ENCODE measurements at regions not wholly inside any gene's neighbourhood (a gene's known extent, or its start where the extent isn't known, plus 50 kb on each side); places are given as distances from the start of the nearest gene placed in this dataset.
A peak's percentile ranks its signal among the peaks of the same experiment; 100 is the strongest.

GRCh38 chr12:131494741-131495524, 216.0 kb upstream of the SFSWAP start:
- no peak overlapping the region for H3K4ac ChIP-seq (ENCODE audit: low read depth, low read length)
- H3K27me3 ChIP-seq (ENCODE audit: insufficient read depth, low read length, poor library complexity): no peaks in the 10 kb centered on the region
- no peak overlapping the region for H3K27ac ChIP-seq (ENCODE audit: low read depth, low read length)
- no peak overlapping the region for H3K23ac ChIP-seq (ENCODE audit: low read length)
- H3K36me3 ChIP-seq (ENCODE audit: control insufficient read depth, insufficient read depth, low read length): no peaks in the 10 kb centered on the region
- H2BK15ac ChIP-seq (replicated peaks; ENCODE audit: low read depth): no peak overlapping the region
- peak overlapping the region; percentile 22 for H3K56ac ChIP-seq (ENCODE audit: low read length)
- no peak overlapping the region for H4K8ac ChIP-seq (ENCODE audit: low read depth, low read length)
- no peaks in the 10 kb centered on the region for H3K79me1 ChIP-seq (ENCODE audit: low read length)
- H2BK120ac ChIP-seq (ENCODE audit: low read depth, low read length): no peak overlapping the region
- H3K18ac ChIP-seq (ENCODE audit: low read length): no peak overlapping the region
- H3K79me2 ChIP-seq (ENCODE audit: control insufficient read depth, insufficient read depth, low read length): no peaks in the 10 kb centered on the region
- no peak overlapping the region for H3K4me2 ChIP-seq (ENCODE audit: low read length)
- no peak overlapping the region for H2BK5ac ChIP-seq (ENCODE audit: low read length)
- no peak overlapping the region for H3K9ac ChIP-seq (ENCODE audit: low read length)
- H4K5ac ChIP-seq (ENCODE audit: low read length): no peak overlapping the region
- H3K4me1 ChIP-seq (ENCODE audit: control insufficient read depth, low read depth, low read length): no peaks in the 10 kb centered on the region
- DNase-seq: no peak
- H2AK5ac ChIP-seq (ENCODE audit: low read length): no peak overlapping the region
- no peak overlapping the region for H3K4me3 ChIP-seq (ENCODE audit: low read length)
- WGBS (ENCODE audit: extremely low coverage, insufficient coverage, low lambda C conversion rate): no CpG with 5 or more reads among the region's 9 CpGs

- Histone ChIP-seq H2BK120ac (ENCODE audit: low read depth, low read length) (no peak overlapping the region), H3K9ac (ENCODE audit: low read length) (no peak overlapping the region), H4K8ac (ENCODE audit: low read depth, low read length) (no peak overlapping the region), H3K4me1 (ENCODE audit: control insufficient read depth, low read depth, low read length) (no peaks in the 10 kb centered on the region), H3K27ac (ENCODE audit: low read depth, low read length) (no peak overlapping the region), H3K23ac (ENCODE audit: low read length) (no peak overlapping the region), H3K18ac (ENCODE audit: low read length) (no peak overlapping the region), H4K5ac (ENCODE audit: low read length) (no peak overlapping the region), H3K36me3 (ENCODE audit: control insufficient read depth, insufficient read depth, low read length) (no peaks in the 10 kb centered on the region), H3K79me2 (ENCODE audit: control insufficient read depth, insufficient read depth, low read length) (no peaks in the 10 kb centered on the region), H3K79me1 (ENCODE audit: low read length) (no peaks in the 10 kb centered on the region), H3K4me2 (ENCODE audit: low read length) (no peak overlapping the region), H3K4ac (ENCODE audit: low read depth, low read length) (no peak overlapping the region), H3K4me3 (ENCODE audit: low read length) (no peak overlapping the region), H3K56ac (ENCODE audit: low read length) (no peak overlapping the region), H2BK5ac (ENCODE audit: low read length) (no peak overlapping the region), H3K27me3 (ENCODE audit: insufficient read depth, low read length, poor library complexity) (no peaks in the 10 kb centered on the region), H2BK15ac (replicated peaks; ENCODE audit: low read depth) (no peak overlapping the region), H2AK5ac (ENCODE audit: low read length) (no peak overlapping the region)
- no CpG with 5 or more reads among the region's 2 CpGs for WGBS (ENCODE audit: extremely low coverage, insufficient coverage, low lambda C conversion rate)
- no peak for DNase-seq
Observed at GRCh38 chr12:131497966-131498365, 212.9 kb upstream of the SFSWAP start.

GRCh38 chr12:131499160-131499863, 211.6 kb upstream of the SFSWAP start:
- no peaks in the 10 kb centered on the region for H3K79me2 ChIP-seq (ENCODE audit: control insufficient read depth, insufficient read depth, low read length)
- H4K8ac ChIP-seq (ENCODE audit: low read depth, low read length): no peak overlapping the region
- DNase-seq: no peak
- no peaks in the 10 kb centered on the region for H3K79me1 ChIP-seq (ENCODE audit: low read length)
- H3K23ac ChIP-seq (ENCODE audit: low read length): no peak overlapping the region
- no peak overlapping the region for H3K4ac ChIP-seq (ENCODE audit: low read depth, low read length)
- no peak overlapping the region for H3K27ac ChIP-seq (ENCODE audit: low read depth, low read length)
- H2BK120ac ChIP-seq (ENCODE audit: low read depth, low read length): no peak overlapping the region
- no peak overlapping the region for H3K56ac ChIP-seq (ENCODE audit: low read length)
- no peak overlapping the region for H2BK5ac ChIP-seq (ENCODE audit: low read length)
- no CpG with 5 or more reads among the region's 1 CpG for WGBS (ENCODE audit: extremely low coverage, insufficient coverage, low lambda C conversion rate)
- no peaks in the 10 kb centered on the region for H3K27me3 ChIP-seq (ENCODE audit: insufficient read depth, low read length, poor library complexity)
- no peak overlapping the region for H2AK5ac ChIP-seq (ENCODE audit: low read length)
- no peak overlapping the region for H4K5ac ChIP-seq (ENCODE audit: low read length)
- H3K9ac ChIP-seq (ENCODE audit: low read length): no peak overlapping the region
- H3K4me1 ChIP-seq (ENCODE audit: control insufficient read depth, low read depth, low read length): no peaks in the 10 kb centered on the region
- H2BK15ac ChIP-seq (replicated peaks; ENCODE audit: low read depth): no peak overlapping the region
- no peak overlapping the region for H3K4me2 ChIP-seq (ENCODE audit: low read length)
- no peak overlapping the region for H3K4me3 ChIP-seq (ENCODE audit: low read length)
- H3K18ac ChIP-seq (ENCODE audit: low read length): no peak overlapping the region
- H3K36me3 ChIP-seq (ENCODE audit: control insufficient read depth, insufficient read depth, low read length): no peaks in the 10 kb centered on the region

- Histone ChIP-seq H2AK5ac (ENCODE audit: low read length) (no peak overlapping the region), H4K5ac (ENCODE audit: low read length) (no peak overlapping the region), H3K79me2 (ENCODE audit: control insufficient read depth, insufficient read depth, low read length) (no peaks in the 10 kb centered on the region), H3K4me3 (ENCODE audit: low read length) (no peak overlapping the region), H3K23ac (ENCODE audit: low read length) (no peak overlapping the region), H3K4me1 (ENCODE audit: control insufficient read depth, low read depth, low read length) (no peaks in the 10 kb centered on the region), H2BK5ac (ENCODE audit: low read length) (no peak overlapping the region), H3K4me2 (ENCODE audit: low read length) (no peak overlapping the region), H2BK15ac (replicated peaks; ENCODE audit: low read depth) (no peak overlapping the region), H3K27me3 (ENCODE audit: insufficient read depth, low read length, poor library complexity) (no peaks in the 10 kb centered on the region), H3K4ac (ENCODE audit: low read depth, low read length) (no peak overlapping the region), H3K36me3 (ENCODE audit: control insufficient read depth, insufficient read depth, low read length) (no peaks in the 10 kb centered on the region), H3K18ac (ENCODE audit: low read length) (no peak overlapping the region), H3K9ac (ENCODE audit: low read length) (no peak overlapping the region), H3K27ac (ENCODE audit: low read depth, low read length) (no peak overlapping the region), H4K8ac (ENCODE audit: low read depth, low read length) (no peak overlapping the region), H3K79me1 (ENCODE audit: low read length) (no peaks in the 10 kb centered on the region), H3K56ac (ENCODE audit: low read length) (no peak overlapping the region), H2BK120ac (ENCODE audit: low read depth, low read length) (no peak overlapping the region)
- no peak for DNase-seq
- WGBS (ENCODE audit: extremely low coverage, insufficient coverage, low lambda C conversion rate): no CpG with 5 or more reads among the region's 1 CpG
Observed at GRCh38 chr12:131499864-131500190, 211.1 kb upstream of the SFSWAP start.

GRCh38 chr12:131500564-131500963, 210.3 kb upstream of the SFSWAP start:
- Histone ChIP-seq H3K79me1 (ENCODE audit: low read length) (no peaks in the 10 kb centered on the region), H3K79me2 (ENCODE audit: control insufficient read depth, insufficient read depth, low read length) (no peaks in the 10 kb centered on the region), H3K56ac (ENCODE audit: low read length) (no peak overlapping the region), H4K5ac (ENCODE audit: low read length) (no peak overlapping the region), H2BK15ac (replicated peaks; ENCODE audit: low read depth) (no peak overlapping the region), H3K4ac (ENCODE audit: low read depth, low read length) (no peak overlapping the region), H3K27ac (ENCODE audit: low read depth, low read length) (no peak overlapping the region), H3K27me3 (ENCODE audit: insufficient read depth, low read length, poor library complexity) (no peaks in the 10 kb centered on the region), H3K4me2 (ENCODE audit: low read length) (no peak overlapping the region), H3K4me3 (ENCODE audit: low read length) (no peak overlapping the region), H2BK5ac (ENCODE audit: low read length) (no peak overlapping the region), H3K18ac (ENCODE audit: low read length) (no peak overlapping the region), H3K9ac (ENCODE audit: low read length) (no peak overlapping the region), H3K4me1 (ENCODE audit: control insufficient read depth, low read depth, low read length) (no peaks in the 10 kb centered on the region), H4K8ac (ENCODE audit: low read depth, low read length) (no peak overlapping the region), H3K23ac (ENCODE audit: low read length) (no peak overlapping the region), H3K36me3 (ENCODE audit: control insufficient read depth, insufficient read depth, low read length) (no peaks in the 10 kb centered on the region), H2BK120ac (ENCODE audit: low read depth, low read length) (no peak overlapping the region), H2AK5ac (ENCODE audit: low read length) (no peak overlapping the region)
- no peak for DNase-seq
- WGBS (ENCODE audit: extremely low coverage, insufficient coverage, low lambda C conversion rate): no CpG with 5 or more reads among the region's 10 CpGs

All from mesendoderm (in vitro differentiated cells).